Activated naive CD8-positive, alpha-beta T cell treated with anti-CD3 and anti-CD28 coated beads, Interleukin-2, amount 10 ng/mL, durations not matched to agents 7 days and 5 days (primary cell): ENCODE measurements at regions not wholly inside any gene's neighbourhood (a gene's known extent, or its start where the extent isn't known, plus 50 kb on each side); places are given as distances from the start of the nearest gene placed in this dataset.
"Not testable (repeated sequence)": the region's sequence is repeated elsewhere in the genome, so short reads cannot be mapped to it uniquely, and the experiment has no call there.

Experiments used
- ATAC-seq: fragments of 150-1000 bp; cut with Tn5 transposase; one replicate; pipeline ENCODE4 v1.10.0; 2021; ENCODE audit warnings: low read depth, moderate library complexity
- POLR2A ChIA-PET: fragments of 350-600 bp; sonication (Branson Sonifier 250); formaldehyde crosslinking; loops from one replicate; lab custom pipeline; 2021; ENCODE audit warnings: antibody characterized with exemption; lab: Charles Lee
- DNase-seq: peaks from one replicate; pipeline ENCODE4 v3.0.0; 2021
- H3K27ac Mint-ChIP-seq: one replicate; pipeline ENCODE4 v1.8.0; 2022; ENCODE audit warnings: mild to moderate bottlenecking, mixed read lengths
- H3K27me3 Mint-ChIP-seq: one replicate; pipeline ENCODE4 v1.8.0; 2022; ENCODE audit warnings: mild to moderate bottlenecking, moderate library complexity, mixed read lengths
- H3K36me3 Mint-ChIP-seq: one replicate; pipeline ENCODE4 v1.8.0; 2021; ENCODE audit warnings: mild to moderate bottlenecking, mixed read lengths
- H3K4me1 Mint-ChIP-seq: one replicate; pipeline ENCODE4 v1.8.0; 2021; ENCODE audit warnings: mixed read lengths
- H3K4me3 Mint-ChIP-seq: one replicate; pipeline ENCODE4 v1.8.0; 2022; ENCODE audit warnings: mild to moderate bottlenecking, moderate library complexity, mixed read lengths
- H3K9me3 Mint-ChIP-seq: one replicate; pipeline ENCODE4 v1.8.0; 2021; ENCODE audit warnings: mixed read lengths

DNA sequence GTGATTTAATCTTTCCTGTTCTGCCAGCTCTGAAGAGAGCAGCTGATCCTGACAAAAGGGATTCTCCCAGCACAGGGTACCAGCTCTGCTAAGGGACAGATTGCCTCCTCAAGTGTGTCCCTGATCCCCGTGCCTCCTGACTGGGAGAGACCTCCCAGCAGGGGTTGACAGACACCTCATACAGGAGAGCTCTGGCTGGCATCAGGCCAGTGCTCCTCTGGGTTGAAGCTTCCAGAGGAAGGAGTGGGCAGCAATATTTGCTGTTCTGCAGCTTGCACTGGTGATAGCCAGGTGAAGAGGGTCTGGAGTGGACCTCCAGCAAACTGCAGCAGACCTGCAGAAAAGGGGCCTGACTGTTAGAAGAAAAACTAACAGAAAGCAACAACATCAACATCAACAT is 105.0 kb upstream of the GORAB start:
- POLR2A ChIA-PET, H3K36me3 Mint-ChIP-seq, H3K27me3 Mint-ChIP-seq, ATAC-seq, H3K27ac Mint-ChIP-seq, DNase-seq, H3K4me1 Mint-ChIP-seq, H3K9me3 Mint-ChIP-seq, H3K4me3 Mint-ChIP-seq: not testable (repeated sequence)

DNA sequence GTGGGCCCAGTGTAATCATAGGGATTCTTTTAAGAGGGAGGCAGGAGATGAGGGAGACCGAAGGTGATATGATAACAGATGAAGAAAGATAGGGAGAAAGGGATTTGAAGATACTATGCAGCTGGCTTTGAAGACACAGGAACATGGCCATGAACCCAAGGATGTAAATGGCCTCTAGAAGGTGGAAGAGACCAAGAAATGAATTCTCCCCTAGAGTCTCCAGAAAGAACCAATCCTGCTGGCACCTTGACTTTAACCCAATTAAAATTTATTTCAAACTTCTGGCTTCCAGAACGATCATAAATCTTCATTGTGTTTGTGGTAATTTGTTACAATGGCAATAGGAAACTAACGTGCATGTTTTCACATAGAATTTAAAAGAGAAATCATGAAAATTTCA is 95.0 kb upstream of the GORAB start:
- H3K27ac Mint-ChIP-seq, result no peak overlapping the region
- no peaks in the 10 kb centered on the region for H3K27me3 Mint-ChIP-seq
- no peak for ATAC-seq
- no peak for DNase-seq
- no peak overlapping the region for H3K4me3 Mint-ChIP-seq
- no peaks in the 10 kb centered on the region for H3K4me1 Mint-ChIP-seq
- POLR2A ChIA-PET, result no interaction called here
- H3K9me3 Mint-ChIP-seq, result no peaks in the 10 kb centered on the region
- no peaks in the 10 kb centered on the region for H3K36me3 Mint-ChIP-seq

DNA sequence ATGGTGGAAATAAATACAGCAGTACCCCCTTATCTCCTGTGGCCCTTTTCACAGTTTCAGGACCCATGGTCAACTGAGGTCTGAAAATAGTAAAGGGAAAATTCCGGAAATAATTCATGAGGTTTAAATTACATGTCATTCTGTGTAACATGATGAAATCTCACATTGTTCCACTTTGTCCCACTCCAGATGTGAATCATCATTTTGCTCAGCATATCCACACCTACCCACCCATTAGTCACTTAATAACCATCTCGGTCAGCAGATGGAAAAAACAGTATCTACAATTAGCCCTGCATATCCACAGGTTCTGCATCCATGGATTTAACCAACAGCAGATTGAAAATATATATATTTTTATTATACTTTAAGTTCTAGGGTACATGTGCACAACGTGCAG is 86.9 kb upstream of the GORAB start:
- DNase-seq (no peak), ATAC-seq (no peak)
- Mint-ChIP-seq H3K9me3 (no peaks in the 10 kb centered on the region), H3K27ac (no peak overlapping the region), H3K4me3 (no peak overlapping the region), H3K36me3 (no peaks in the 10 kb centered on the region), H3K27me3 (no peaks in the 10 kb centered on the region), H3K4me1 (no peaks in the 10 kb centered on the region)
- POLR2A ChIA-PET, result no interaction called here

DNA sequence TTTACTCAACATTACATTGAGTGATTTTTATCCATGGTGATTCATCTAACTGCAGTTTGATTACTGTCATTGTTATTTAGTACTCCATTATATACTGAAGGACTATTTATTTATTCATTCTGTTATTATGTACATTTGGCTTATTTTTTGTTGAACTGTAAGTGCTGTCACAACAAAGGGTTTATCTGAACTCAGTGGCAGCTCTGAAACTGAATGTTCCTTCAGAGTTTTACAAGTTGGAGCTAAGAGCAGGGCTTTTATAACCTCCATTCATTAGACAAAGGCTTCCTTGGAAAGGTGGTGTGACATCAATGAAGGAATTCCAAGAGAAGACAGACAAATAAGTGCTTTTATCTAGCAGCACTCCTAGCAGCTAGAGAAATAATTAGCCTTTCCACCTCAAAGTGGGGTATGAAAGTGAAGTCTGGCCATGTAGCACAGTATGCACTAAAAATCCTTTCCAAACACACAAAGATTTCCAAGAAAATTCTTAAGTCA is 83.3 kb upstream of the GORAB start:
- Mint-ChIP-seq H3K4me1 (no peaks in the 10 kb centered on the region), H3K27me3 (peaks cover 2% of the 10 kb centered on the region), H3K9me3 (peaks cover 2% of the 10 kb centered on the region), H3K36me3 (no peaks in the 10 kb centered on the region), H3K27ac (no peak overlapping the region), H3K4me3 (no peak overlapping the region)
- POLR2A ChIA-PET, result no interaction called here
- DNase-seq (no peak), ATAC-seq (no peak)

DNA sequence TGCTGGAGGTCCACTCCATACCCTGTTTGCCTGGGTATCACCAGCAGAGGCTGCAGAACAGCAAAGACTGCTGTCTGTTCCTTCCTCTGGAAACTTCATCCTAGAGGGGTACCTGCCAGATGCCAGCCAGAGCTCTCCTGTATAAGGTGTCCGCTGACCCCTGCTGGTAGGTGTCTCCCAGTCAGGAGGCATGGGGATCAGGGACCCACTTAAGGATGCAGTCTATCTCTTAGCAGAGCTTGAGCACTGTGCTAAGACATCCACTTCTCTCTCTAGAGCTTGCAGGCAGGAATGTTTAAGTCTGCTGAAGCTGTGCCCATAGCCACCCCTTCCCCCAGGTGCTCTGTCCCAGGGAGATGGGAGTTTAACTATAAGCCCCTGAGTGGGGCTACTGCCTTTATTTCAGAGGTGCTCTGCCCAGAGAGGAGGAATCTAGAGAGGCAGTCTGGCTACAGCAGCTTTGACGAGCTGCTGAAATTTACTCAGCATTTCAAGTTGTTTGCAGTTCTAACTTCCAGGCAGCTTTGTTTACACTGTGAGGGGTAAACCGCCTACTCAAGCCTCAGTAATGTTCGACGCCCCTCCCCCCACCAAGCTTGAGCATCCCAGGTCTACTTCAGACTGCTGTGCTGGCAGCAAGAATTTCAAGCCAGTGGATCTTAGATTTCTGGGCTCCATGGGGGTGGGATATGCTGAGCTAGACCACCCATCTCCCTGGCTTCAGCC is 74.5 kb upstream of the GORAB start:
- H3K9me3 Mint-ChIP-seq, H3K27ac Mint-ChIP-seq, ATAC-seq, POLR2A ChIA-PET, H3K36me3 Mint-ChIP-seq, DNase-seq, H3K27me3 Mint-ChIP-seq, H3K4me1 Mint-ChIP-seq, H3K4me3 Mint-ChIP-seq: not testable (repeated sequence)

DNA sequence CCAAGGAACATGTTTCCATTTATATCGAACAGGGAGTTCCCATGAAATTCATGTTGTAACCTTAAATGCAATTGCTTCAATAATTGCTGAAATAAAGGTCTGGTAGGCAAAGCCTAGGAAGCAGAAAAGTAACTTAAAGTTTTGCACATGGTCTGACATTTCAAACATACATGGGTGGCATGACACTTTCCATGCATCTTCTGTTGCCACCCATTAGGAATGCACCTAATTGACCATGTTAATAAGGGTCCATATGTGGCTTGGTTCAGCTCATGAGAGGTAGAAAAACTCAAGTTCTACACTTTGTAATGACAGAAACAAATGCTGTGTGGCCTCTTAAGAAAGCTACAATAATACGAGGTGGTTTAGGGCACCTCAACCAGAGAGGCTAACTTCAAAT is 72.0 kb upstream of the GORAB start:
- ATAC-seq, result no peak
- DNase-seq, result no peak
- no peak overlapping the region for H3K4me3 Mint-ChIP-seq
- peaks cover 11% of the 10 kb centered on the region for H3K27me3 Mint-ChIP-seq
- peaks cover 2% of the 10 kb centered on the region for H3K4me1 Mint-ChIP-seq
- H3K36me3 Mint-ChIP-seq, result no peaks in the 10 kb centered on the region
- peaks cover 4% of the 10 kb centered on the region for H3K9me3 Mint-ChIP-seq
- POLR2A ChIA-PET, result no interaction called here
- H3K27ac Mint-ChIP-seq, result no peak overlapping the region

DNA sequence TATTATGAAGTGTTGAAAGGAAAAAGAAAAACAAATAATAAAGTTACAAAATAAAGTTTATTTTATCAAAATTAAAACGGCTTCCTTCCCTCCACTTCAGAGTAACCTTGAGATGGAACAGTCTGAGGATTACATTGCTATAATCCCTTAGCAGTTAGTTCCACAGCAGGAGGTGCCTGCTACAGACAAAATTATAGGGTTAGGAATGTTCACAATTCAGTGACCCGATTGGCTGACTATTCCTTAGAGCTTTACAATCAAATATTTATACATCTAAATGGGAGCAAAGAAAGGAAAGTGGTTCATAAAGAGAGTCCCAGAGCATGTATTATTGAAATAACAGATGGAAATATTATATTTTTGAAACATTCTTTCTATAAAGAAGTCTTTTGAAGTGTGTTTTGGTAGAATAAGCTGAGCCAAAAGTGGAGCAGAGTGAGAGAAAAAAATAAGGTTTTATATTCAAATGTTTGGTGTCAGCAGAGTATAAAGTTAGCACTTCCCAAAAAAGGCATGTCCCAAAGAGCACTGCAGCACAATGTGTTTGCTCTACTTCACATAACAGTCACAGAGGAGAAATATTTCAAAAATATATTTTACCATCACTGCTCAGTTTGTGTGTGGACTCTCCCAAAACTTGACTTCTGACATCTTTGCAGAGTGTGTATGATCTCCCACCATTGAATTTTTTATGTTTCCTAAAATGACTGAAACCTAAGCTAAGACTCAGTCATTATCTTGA is 71.4 kb upstream of the GORAB start:
- Mint-ChIP-seq H3K9me3 (peaks cover 3% of the 10 kb centered on the region), H3K36me3 (no peaks in the 10 kb centered on the region), H3K27ac (no peak overlapping the region), H3K4me3 (no peak overlapping the region), H3K27me3 (peaks cover 11% of the 10 kb centered on the region), H3K4me1 (peaks cover 2% of the 10 kb centered on the region)
- ATAC-seq (no peak), DNase-seq (no peak)
- POLR2A ChIA-PET, result no interaction called here

DNA sequence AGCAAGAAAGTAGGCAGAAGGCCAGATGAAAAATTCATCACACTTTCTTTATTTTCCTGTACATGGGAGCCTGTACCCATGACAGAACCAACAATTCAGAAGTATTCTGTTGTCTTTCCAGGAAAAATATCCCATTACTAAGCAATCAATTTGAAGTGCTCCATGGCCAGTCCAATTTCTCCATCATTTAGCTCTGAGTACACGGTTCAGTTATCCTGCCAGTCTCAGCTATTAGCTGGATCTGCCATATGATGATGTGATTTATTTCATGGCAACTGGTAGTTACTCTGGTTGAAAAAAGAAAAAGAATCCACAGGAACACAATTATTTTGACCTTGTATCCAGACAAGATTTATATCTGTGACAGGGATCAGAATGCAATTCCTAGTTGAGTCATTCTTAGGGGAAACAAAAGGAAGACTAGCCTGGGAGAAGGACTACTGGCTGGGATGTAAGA is 70.6 kb upstream of the GORAB start:
- DNase-seq, result no peak
- POLR2A ChIA-PET, result no interaction called here
- Mint-ChIP-seq H3K9me3 (peaks cover 4% of the 10 kb centered on the region), H3K27ac (no peak overlapping the region), H3K4me3 (no peak overlapping the region), H3K36me3 (no peaks in the 10 kb centered on the region), H3K4me1 (peaks cover 2% of the 10 kb centered on the region), H3K27me3 (peaks cover 11% of the 10 kb centered on the region)
- no peak for ATAC-seq

DNA sequence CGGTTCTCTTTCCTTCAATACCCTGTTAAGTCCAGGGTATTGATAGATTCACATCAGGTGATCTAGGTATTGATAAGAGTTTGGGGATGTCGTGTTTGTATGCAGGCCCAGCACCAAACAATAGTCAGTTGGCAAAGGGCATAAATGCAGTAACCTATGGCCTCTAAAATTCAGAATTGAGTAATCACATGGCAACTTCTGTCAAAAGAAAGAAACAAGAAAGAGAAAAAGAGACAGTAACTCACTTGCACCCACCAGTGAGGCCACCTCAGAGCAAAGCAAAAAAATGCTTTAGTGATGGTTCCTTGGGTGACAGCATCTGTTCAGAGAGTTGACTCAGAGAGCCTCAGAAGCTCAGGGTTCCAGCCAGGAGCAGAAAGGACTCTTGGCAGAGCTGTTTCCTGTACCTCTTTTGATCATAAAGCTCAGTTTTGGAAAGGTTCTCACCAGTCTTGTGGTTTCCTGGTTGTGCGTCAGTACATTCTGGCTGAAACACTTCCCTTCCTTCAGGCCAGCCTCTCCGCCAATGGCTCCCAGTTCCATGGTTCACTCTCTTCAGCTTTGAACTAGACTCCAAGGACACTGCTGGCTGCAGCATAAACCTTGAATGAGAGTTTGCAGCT is 70.1 kb upstream of the GORAB start:
- Mint-ChIP-seq H3K4me1 (peaks cover 2% of the 10 kb centered on the region), H3K4me3 (no peak overlapping the region), H3K36me3 (no peaks in the 10 kb centered on the region), H3K27me3 (peaks cover 11% of the 10 kb centered on the region), H3K27ac (no peak overlapping the region), H3K9me3 (peaks cover 4% of the 10 kb centered on the region)
- no peak for DNase-seq
- POLR2A ChIA-PET, result no interaction called here
- no peak for ATAC-seq

DNA sequence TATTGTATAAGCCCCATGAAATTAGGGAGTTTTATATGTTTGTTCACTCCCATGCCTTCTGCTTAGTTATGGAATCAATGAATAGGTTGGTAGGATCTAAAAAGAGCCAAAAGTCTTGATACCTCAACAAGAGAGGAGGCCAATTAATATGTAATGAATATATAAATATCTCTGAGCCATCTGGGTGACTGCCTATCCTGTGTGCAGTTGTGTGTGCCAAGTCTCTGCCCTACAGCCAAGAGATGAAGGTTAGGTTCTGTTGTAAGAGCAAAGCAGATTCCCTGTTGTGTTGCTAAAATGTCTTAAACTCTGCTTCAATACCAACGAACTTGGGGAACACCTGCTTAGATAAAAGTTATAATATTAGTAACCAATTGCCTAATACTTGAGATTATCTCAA is 61.8 kb upstream of the GORAB start:
- Mint-ChIP-seq H3K27ac (no peak overlapping the region), H3K36me3 (no peaks in the 10 kb centered on the region), H3K4me3 (no peak overlapping the region), H3K27me3 (peaks cover 9% of the 10 kb centered on the region), H3K9me3 (peaks cover 3% of the 10 kb centered on the region), H3K4me1 (no peaks in the 10 kb centered on the region)
- no peak for ATAC-seq
- POLR2A ChIA-PET, result no interaction called here
- DNase-seq, result no peak

DNA sequence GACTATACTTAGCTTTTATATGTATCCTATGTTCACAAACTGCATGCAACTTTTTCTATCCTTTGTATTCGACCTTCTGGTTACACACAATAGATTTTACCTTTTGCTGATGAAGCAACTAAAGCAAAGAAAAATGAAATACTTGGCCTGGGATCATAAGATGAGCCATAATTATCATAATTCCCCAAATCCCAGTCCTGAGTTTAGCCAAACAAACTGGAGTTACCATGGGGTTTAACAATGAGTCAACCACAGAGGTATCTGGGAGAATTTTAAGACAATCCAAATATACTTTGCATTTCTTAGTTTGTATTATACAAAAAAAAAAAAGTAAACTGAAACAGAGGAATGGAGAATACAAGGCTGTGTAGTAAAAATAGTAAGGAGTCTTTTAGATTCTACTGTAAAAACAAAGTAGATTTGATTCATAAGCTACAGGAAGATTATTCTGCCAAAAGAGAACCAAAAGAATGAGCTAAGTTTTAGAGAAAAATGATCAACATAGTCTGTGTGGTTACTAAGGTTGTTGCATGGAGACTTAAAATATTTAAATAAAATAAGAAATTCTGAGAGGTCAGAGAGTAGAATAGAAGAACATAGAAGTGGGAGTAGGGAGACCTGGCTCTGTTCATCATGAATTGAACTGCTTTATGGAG is 60.4 kb upstream of the GORAB start:
- DNase-seq (no peak), ATAC-seq (no peak)
- POLR2A ChIA-PET, result no interaction called here
- Mint-ChIP-seq H3K27me3 (peaks cover 9% of the 10 kb centered on the region), H3K4me3 (no peak overlapping the region), H3K36me3 (no peaks in the 10 kb centered on the region), H3K27ac (no peak overlapping the region), H3K9me3 (peaks cover under 1% of the 10 kb centered on the region), H3K4me1 (no peaks in the 10 kb centered on the region)

DNA sequence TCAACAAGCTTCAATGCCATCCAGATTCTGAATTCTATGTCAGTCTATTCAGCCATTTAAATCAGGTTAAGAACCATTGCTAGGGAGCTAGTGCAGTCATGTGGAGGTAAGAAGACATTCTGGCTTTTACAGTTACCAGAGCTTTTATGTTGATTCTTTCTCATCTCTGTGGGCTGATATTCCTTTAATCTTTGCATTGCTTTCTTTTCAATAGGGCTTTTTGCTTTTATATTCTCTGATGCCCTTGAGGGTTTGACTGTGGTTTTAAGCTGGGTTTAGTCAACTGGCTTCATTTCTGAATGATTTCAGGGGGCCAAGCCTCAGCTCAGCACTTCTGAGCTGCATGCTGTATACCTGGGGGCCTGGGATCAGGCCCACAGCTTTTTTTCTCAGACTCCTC is 51.0 kb upstream of the GORAB start:
- POLR2A ChIA-PET, result no interaction called here
- H3K36me3 Mint-ChIP-seq, result no peaks in the 10 kb centered on the region
- no peak overlapping the region for H3K4me3 Mint-ChIP-seq
- no peaks in the 10 kb centered on the region for H3K9me3 Mint-ChIP-seq
- no peaks in the 10 kb centered on the region for H3K4me1 Mint-ChIP-seq
- peaks cover 2% of the 10 kb centered on the region for H3K27me3 Mint-ChIP-seq
- no peak overlapping the region for H3K27ac Mint-ChIP-seq
- ATAC-seq (no peak), DNase-seq (no peak)
